Astrocyte of the spinal cord (primary cell): ENCODE measurements at regions not wholly inside any gene's neighbourhood (a gene's known extent, or its start where the extent isn't known, plus 50 kb on each side); places are given as distances from the start of the nearest gene placed in this dataset.

Source experiments
- DNase-seq: peaks from one replicate; pipeline ENCODE4 v3.0.0; 2011; ENCODE audit warnings: low read depth, low spot score
- H3K4me3 ChIP-seq: 2 replicates; pipeline ENCODE4 v1.5.1; 2011; ENCODE audit warnings: low read depth, mild to moderate bottlenecking, low read length, moderate library complexity
- in situ Hi-C: cut with HindIII; loops from 2 replicates; pipeline ENCODE4 v1.10.0; 2017; ENCODE audit warnings: low sequenced_read_pairs
- TF ChIP-seq, protein P1 (sequence below): IDR thresholded peaks from 2 replicates; pipeline ENCODE4 v1.5.1; 2012; ENCODE audit warnings: low read depth, mild to moderate bottlenecking, low read length, inconsistent platforms

DNA sequence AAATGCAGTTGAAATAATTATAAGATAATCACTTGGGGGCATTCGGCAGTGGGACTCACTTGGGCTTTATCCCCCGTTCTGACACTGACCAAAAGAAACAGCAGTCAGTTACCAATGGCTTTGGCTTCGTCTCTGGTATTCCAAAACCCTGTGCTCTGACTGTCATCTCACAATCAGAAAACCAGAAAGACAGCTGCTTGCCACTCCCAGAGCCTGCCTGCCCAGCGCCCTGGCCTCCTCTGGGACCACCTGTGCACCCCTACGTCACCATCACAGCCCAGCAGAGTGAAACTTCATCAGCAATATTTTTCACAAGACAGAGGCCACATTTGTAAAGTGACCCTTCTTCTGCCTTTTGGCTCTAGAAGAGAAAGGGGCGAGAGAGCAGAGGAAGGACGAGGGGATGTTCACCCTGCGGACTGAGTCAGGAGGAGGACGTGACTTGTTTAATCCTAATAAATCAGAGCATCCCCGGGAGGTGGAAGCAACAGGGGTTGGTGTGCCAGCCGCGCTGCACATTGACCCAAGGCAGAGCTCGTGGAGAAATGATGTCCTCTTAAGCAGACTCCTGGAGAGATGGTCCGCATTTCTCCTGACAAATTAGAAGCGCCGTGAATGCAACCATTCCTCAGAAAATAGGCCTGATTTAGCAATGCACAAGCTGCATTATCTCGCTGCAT is 397.8 kb upstream of the ZNF507 start:
- in situ Hi-C loops = no loop called here
- DNase-seq = no peak
- no peak overlapping the region for H3K4me3 ChIP-seq
- TF ChIP-seq, protein P1, sequence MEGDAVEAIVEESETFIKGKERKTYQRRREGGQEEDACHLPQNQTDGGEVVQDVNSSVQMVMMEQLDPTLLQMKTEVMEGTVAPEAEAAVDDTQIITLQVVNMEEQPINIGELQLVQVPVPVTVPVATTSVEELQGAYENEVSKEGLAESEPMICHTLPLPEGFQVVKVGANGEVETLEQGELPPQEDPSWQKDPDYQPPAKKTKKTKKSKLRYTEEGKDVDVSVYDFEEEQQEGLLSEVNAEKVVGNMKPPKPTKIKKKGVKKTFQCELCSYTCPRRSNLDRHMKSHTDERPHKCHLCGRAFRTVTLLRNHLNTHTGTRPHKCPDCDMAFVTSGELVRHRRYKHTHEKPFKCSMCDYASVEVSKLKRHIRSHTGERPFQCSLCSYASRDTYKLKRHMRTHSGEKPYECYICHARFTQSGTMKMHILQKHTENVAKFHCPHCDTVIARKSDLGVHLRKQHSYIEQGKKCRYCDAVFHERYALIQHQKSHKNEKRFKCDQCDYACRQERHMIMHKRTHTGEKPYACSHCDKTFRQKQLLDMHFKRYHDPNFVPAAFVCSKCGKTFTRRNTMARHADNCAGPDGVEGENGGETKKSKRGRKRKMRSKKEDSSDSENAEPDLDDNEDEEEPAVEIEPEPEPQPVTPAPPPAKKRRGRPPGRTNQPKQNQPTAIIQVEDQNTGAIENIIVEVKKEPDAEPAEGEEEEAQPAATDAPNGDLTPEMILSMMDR = no peak

DNA sequence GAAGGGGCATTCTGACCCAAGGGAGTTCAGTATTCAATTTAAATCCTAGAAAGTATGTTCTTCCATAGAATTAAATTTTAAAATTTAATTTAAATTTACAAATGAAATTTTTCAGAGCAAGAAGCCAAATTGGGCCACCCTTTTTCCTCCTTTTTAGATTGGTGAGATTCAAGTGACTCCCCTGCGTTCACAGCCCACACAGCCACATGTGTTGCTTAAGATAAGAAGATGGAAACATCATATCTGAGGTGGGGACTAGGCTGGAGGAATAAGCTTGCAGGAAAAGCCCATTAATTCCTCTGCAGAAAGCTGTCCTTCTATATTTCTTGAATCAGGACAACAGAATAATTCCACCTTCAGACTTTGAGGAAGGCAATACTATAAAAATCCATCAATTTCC is 392.7 kb upstream of the ZNF507 start:
- in situ Hi-C loops = no loop called here
- no peak for DNase-seq
- TF ChIP-seq, protein P1 = no peak
- H3K4me3 ChIP-seq = no peak overlapping the region

DNA sequence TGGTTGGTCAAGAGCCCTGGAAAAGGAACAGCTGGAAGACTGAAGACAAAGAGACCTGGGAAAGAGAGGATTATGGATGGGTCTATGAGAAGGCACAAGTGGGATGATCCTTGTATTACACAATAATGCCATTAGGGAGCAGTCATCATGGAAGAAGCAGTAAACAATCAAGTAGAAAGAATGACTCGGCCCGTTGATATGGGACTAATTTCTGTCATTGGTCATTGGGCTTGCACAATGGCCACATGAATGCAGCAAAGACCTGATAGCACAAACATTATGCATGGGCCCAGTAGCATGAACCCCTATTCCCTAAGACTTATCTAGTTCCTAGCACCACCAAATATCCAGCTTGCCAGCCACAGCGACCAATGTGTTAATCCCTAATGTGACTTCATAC is 390.3 kb upstream of the ZNF507 start:
- in situ Hi-C loops = no loop called here
- H3K4me3 ChIP-seq = no peak overlapping the region
- TF ChIP-seq, protein P1 = no peak
- DNase-seq = no peak

DNA sequence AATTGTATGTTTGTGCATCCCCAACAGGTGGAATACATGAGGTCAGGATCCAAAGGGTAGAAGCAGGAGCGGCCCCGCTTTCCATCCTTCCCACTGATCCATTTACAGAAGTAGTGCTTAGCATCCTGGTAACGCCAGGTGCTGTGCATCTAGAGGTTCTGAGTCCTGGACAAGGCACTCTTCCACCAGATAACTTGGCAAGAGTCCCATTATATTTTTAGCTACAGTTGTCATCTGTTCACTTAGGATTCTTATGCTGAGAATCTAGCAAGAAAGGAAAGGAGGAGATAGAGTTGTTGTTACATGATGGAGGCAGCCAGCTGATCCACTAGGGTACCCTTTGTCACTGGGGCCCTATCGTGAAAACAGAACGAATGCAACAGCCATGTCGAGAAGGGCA is 389.5 kb upstream of the ZNF507 start:
- TF ChIP-seq, protein P1 = no peak

DNA sequence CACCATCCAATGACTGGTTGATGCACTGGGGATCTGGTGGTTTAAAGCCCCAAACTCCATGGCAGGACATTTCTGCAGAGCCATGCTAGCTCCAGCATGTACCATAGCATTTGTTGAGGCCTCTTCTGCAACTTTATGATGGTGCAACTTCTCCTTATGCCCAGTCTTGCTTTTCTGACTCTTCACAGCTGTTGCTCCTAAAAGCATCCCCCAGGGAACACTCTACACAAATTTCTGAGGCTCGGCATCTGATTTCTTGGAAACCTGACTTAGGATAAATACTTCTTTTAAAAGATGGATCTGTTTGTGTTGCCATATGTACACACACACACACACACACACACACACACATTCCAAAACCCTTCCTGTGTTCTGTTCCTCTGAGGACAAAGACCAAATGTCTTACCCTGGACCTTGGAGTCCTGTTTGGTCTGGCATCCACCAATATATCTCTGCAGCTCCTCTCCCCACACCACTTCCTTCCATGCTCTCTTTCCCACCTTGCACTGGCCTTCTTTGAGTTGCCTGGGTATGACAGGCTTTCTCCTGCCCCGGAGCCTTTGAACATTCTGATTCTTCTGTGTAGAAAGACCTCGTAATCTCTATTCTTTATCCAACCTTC is 388.5 kb upstream of the ZNF507 start:
- DNase-seq = no peak
- in situ Hi-C loops = no loop called here
- TF ChIP-seq, protein P1 = no peak
- no peak overlapping the region for H3K4me3 ChIP-seq

More for the DNA sequence above, 389.5 kb upstream of the ZNF507 start:
- in situ Hi-C loops = no loop called here
- no peak overlapping the region for H3K4me3 ChIP-seq
- no peak for DNase-seq

DNA sequence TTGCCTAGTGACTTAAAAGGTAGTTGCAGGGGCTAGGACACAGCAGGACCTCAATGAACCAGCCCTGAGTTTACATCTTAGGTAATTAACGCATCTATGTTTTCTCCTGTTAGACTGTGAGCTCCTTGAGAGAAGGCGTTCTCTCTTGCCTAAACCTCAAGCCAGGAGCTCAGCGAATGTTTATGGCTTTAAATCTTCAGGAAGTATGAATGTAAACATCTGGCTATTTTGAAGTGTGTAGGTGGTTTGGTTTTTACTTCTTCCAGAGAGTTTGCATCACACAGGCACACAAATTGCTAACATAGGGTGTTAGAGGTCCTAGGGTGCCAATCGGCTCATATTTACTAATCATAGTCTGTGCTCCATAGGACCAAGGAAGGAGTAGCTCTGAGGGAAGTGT is 387.7 kb upstream of the ZNF507 start:
- H3K4me3 ChIP-seq = no peak overlapping the region
- TF ChIP-seq, protein P1 = no peak
- in situ Hi-C loops = no loop called here
- no peak for DNase-seq
